IMR-90 (cell line): ENCODE measurements at regions not wholly inside any gene's neighbourhood (a gene's known extent, or its start where the extent isn't known, plus 50 kb on each side); places are given as distances from the start of the nearest gene placed in this dataset.

ENCODE experiments used
- ATAC-seq: fragments of 200-7000 bp; cut with Tn5 transposase; 2 replicates; pipeline ENCODE4 v1.9.1; 2020; ENCODE audit warnings: low read depth, mild to moderate bottlenecking, moderate library complexity
- BruUV-seq: library from RNA; stranded (reverse); fragments of 400-500 nt; replicated peaks from 2 replicates; lab custom pipeline; 2021; lab: Mats Ljungman, UMichigan
- CTCF ChIA-PET: fragments of 300-600 bp; formaldehyde crosslinking; extraction: SDS; loops from one replicate; lab custom pipeline; 2021; ENCODE audit warnings: antibody characterized with exemption; lab: Yijun Ruan, JAX
- POLR2A ChIA-PET: fragments of 300-600 bp; sonication (Branson Sonifier 250); formaldehyde crosslinking; loops from one replicate; lab custom pipeline; 2022; ENCODE audit warnings: antibody characterized with exemption; ENCODE audit not compliant: unreplicated experiment; lab: Charles Lee
- DNase-seq: peaks from one replicate; pipeline ENCODE4 v3.0.0; 2013
- H2AFZ ChIP-seq: replicated peaks from 2 replicates; pipeline ENCODE3; 2013; ENCODE audit warnings: low read length, mild to moderate bottlenecking; ENCODE audit not compliant: poor library complexity
- H2AK5ac ChIP-seq: 2 replicates; pipeline ENCODE4 v1.6.1; 2013; ENCODE audit warnings: low read depth, low read length, inconsistent platforms
- H2AK9ac ChIP-seq: replicated peaks from 2 replicates; pipeline ENCODE3; 2013; ENCODE audit warnings: mild to moderate bottlenecking, low read depth, low read length, moderate library complexity; ENCODE audit not compliant: poor library complexity
- H2BK120ac ChIP-seq: 2 replicates; pipeline ENCODE4 v1.6.1; 2013; ENCODE audit warnings: low read depth, low read length, inconsistent platforms
- H2BK15ac ChIP-seq: 3 replicates; pipeline ENCODE4 v1.6.1; 2013; ENCODE audit warnings: low read depth, low read length, inconsistent platforms
- H2BK20ac ChIP-seq: 2 replicates; pipeline ENCODE4 v1.6.1; 2013; ENCODE audit warnings: low read depth, mild to moderate bottlenecking, inconsistent platforms, low read length, moderate library complexity
- H2BK5ac ChIP-seq: 2 replicates; pipeline ENCODE4 v1.6.1; 2013; ENCODE audit warnings: mild to moderate bottlenecking, low read depth, low read length, inconsistent platforms; ENCODE audit not compliant: poor library complexity, severe bottlenecking
- H3K14ac ChIP-seq: replicated peaks from 2 replicates; pipeline ENCODE4 v1.6.1; 2013; ENCODE audit warnings: low read depth, low read length, inconsistent platforms
- H3K18ac ChIP-seq: 2 replicates; pipeline ENCODE4 v1.6.1; 2013; ENCODE audit warnings: low read depth, low read length, control low read depth
- H3K23ac ChIP-seq: 2 replicates; pipeline ENCODE4 v1.6.1; 2013; ENCODE audit warnings: low read depth, low read length, inconsistent platforms
- H3K27ac ChIP-seq: 2 replicates; pipeline ENCODE4 v1.5.1; 2013; ENCODE audit warnings: mild to moderate bottlenecking, control low read depth, low read length; ENCODE audit not compliant: insufficient read depth
- H3K27me3 ChIP-seq: 2 replicates; pipeline ENCODE4 v1.6.1; 2013; ENCODE audit warnings: low read length; ENCODE audit not compliant: control insufficient read depth, insufficient read depth
- H3K36me3 ChIP-seq: 2 replicates; pipeline ENCODE4 v1.6.1; 2013; ENCODE audit warnings: low read length, mixed read lengths; ENCODE audit not compliant: control insufficient read depth, insufficient read depth
- H3K4ac ChIP-seq: 2 replicates; pipeline ENCODE4 v1.6.1; 2013; ENCODE audit warnings: low read depth, low read length, inconsistent platforms
- H3K4me1 ChIP-seq: 2 replicates; pipeline ENCODE4 v1.6.1; 2013; ENCODE audit warnings: low read length, mixed read lengths; ENCODE audit not compliant: control insufficient read depth, insufficient read depth
- H3K4me2 ChIP-seq: 2 replicates; pipeline ENCODE4 v1.6.1; 2013; ENCODE audit warnings: low read depth, mild to moderate bottlenecking, control low read depth, low read length, moderate library complexity
- H3K4me3 ChIP-seq: 2 replicates; pipeline ENCODE4 v1.5.1; 2013; ENCODE audit warnings: low read depth, mild to moderate bottlenecking, control low read depth, low read length, moderate library complexity; ENCODE audit not compliant: insufficient read depth
- H3K56ac ChIP-seq: 2 replicates; pipeline ENCODE4 v1.6.1; 2013; ENCODE audit warnings: low read length, inconsistent platforms; ENCODE audit not compliant: insufficient read depth; ENCODE audit errors: extremely low read depth
- H3K79me1 ChIP-seq, 2 experiments: 2 replicates each; pipeline ENCODE4 v1.6.1; 2013; ENCODE audit warnings: low read length in 2 of 2, inconsistent platforms in 1 of 2, low read depth in 1 of 2
- H3K9ac ChIP-seq: 2 replicates; pipeline ENCODE4 v1.6.1; 2013; ENCODE audit warnings: low read depth, low read length, control low read depth
- H3K9me1 ChIP-seq: 2 replicates; pipeline ENCODE4 v1.6.1; 2013; ENCODE audit warnings: low read length, inconsistent platforms; ENCODE audit not compliant: insufficient read depth
- H3K9me3 ChIP-seq: 2 replicates; pipeline ENCODE4 v1.6.1; 2013; ENCODE audit warnings: low read length; ENCODE audit not compliant: control insufficient read depth, insufficient read depth
- H4K20me1 ChIP-seq: 2 replicates; pipeline ENCODE4 v1.6.1; 2013; ENCODE audit warnings: low read length, inconsistent platforms; ENCODE audit not compliant: insufficient read depth
- H4K5ac ChIP-seq: 2 replicates; pipeline ENCODE4 v1.6.1; 2013; ENCODE audit warnings: mild to moderate bottlenecking, low read depth, low read length, control low read depth
- H4K8ac ChIP-seq, 2 experiments: 2 replicates each; pipeline ENCODE4 v1.6.1; 2013; ENCODE audit warnings: low read depth in 2 of 2, low read length in 2 of 2, control low read depth in 1 of 2, inconsistent platforms in 1 of 2
- H4K91ac ChIP-seq: 2 replicates; pipeline ENCODE4 v1.6.1; 2013; ENCODE audit warnings: low read depth, low read length, inconsistent platforms; ENCODE audit not compliant: insufficient read depth
- BHLHE40 ChIP-seq: fragments of 150-350 bp; IDR thresholded peaks from 2 replicates; pipeline ENCODE4 v1.6.1; 2016; ENCODE audit warnings: mild to moderate bottlenecking, low read depth, low read length
- CEBPB ChIP-seq: IDR thresholded peaks from 2 replicates; pipeline ENCODE4 v1.6.1; 2012; ENCODE audit warnings: low read depth, low read length, improper control_type of control experiment
- FOS ChIP-seq: fragments of 150-350 bp; IDR thresholded peaks from 2 replicates; pipeline ENCODE4 v1.6.1; 2016; ENCODE audit warnings: low read depth, low read length
- MAFK ChIP-seq: IDR thresholded peaks from 2 replicates; pipeline ENCODE4 v1.6.1; 2012; ENCODE audit warnings: low read depth, low read length, improper control_type of control experiment
- MXI1 ChIP-seq: IDR thresholded peaks from 2 replicates; pipeline ENCODE4 v1.6.1; 2012; ENCODE audit warnings: low read depth, mild to moderate bottlenecking, low read length, moderate library complexity, borderline replicate concordance
- NFE2L2 ChIP-seq: fragments of 150-350 bp; IDR thresholded peaks from 2 replicates; pipeline ENCODE4 v1.6.1; 2016; ENCODE audit warnings: low read depth, mild to moderate bottlenecking, low read length
- POLR2A ChIP-seq: IDR thresholded peaks from 2 replicates; pipeline ENCODE4 v1.6.1; 2012; ENCODE audit warnings: mild to moderate bottlenecking, low read depth, low read length
- RCOR1 ChIP-seq: IDR thresholded peaks from 2 replicates; pipeline ENCODE4 v1.6.1; 2012; ENCODE audit warnings: mild to moderate bottlenecking, low read length, improper control_type of control experiment; ENCODE audit not compliant: insufficient replicate concordance
- RFX5 ChIP-seq: IDR thresholded peaks from 2 replicates; pipeline ENCODE4 v1.8.0; 2012; ENCODE audit warnings: low read depth, mild to moderate bottlenecking, low read length, moderate library complexity
- WGBS, 2 experiments: methylation state at CpG; one replicate each; pipeline versions ENCODE4 v1.1.5 to v1.1.7; 2013; ENCODE audit warnings: missing lambda C conversion rate in 2 of 2; ENCODE audit not compliant: insufficient read length in 1 of 2; ENCODE audit errors: extremely low coverage in 2 of 2; 5-methylcytosine and 5-hydroxymethylcytosine counted together
- dilution Hi-C: fragments of 300-500 bp; cut with HindIII; formaldehyde crosslinking; loops from one replicate; pipeline ENCODE4 v1.14.3; 2018; ENCODE audit warnings: low sequenced_read_pairs; ENCODE audit not compliant: unreplicated experiment
- in situ Hi-C: fragments of 300-500 bp; cut with MboI; formaldehyde crosslinking; loops from 3 replicates; pipeline ENCODE4 v1.14.3; 2019; ENCODE audit warnings: low sequenced_read_pairs, inconsistent platforms, mixed read lengths
- intact Hi-C: fragments of 100-400 bp; cut with micrococcal nuclease; formaldehyde crosslinking; loops from 2 replicates; pipeline ENCODE4 v1.10.0; 2022
- TF ChIP-seq, protein P1 (sequence below): fragments of 150-350 bp; IDR thresholded peaks from 2 replicates; pipeline ENCODE4 v1.6.1; 2017; ENCODE audit warnings: mild to moderate bottlenecking, antibody characterized with exemption, low read length, low read depth
- TF ChIP-seq, protein P2 (sequence below): fragments of 150-350 bp; IDR thresholded peaks from 2 replicates; pipeline ENCODE4 v1.6.1; 2016; ENCODE audit warnings: low read depth, mild to moderate bottlenecking, low read length, moderate library complexity, borderline replicate concordance

DNA sequence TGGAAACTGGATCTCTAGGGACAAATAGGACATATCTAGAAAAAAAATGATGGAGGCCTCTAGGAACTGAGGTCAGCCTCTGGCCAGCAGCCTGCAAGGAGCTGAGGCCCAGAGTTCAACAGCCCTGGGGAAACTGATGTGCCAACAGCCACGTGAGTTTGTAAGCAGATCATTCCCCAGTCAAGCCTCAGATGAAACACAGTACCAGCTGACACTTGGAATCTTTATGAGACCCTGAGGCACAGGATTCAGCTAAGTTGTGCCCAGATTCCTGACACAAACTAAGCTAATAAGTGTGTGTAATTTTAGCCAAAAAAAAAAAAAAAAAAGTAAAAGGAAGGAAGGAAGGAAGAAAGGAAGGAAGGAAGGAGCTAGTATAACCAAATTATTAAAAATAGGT, 1059.8 kb upstream of the MAP3K7 start:
- in situ Hi-C loops (no loop called here), intact Hi-C loops (no loop called here), dilution Hi-C loops (no loop called here)
- H3K9ac ChIP-seq: no peak overlapping the region
- H2BK20ac ChIP-seq: no peak overlapping the region
- no peaks in the 10 kb centered on the region for H4K20me1 ChIP-seq
- no peak for ATAC-seq
- WGBS, 2 experiments: no CpG with 5 or more reads among the region's 1 CpG
- H3K23ac ChIP-seq: no peak overlapping the region
- H3K4me1 ChIP-seq: no peaks in the 10 kb centered on the region
- H3K4me3 ChIP-seq: no peak overlapping the region
- H3K9me1 ChIP-seq: no peaks in the 10 kb centered on the region
- POLR2A ChIA-PET: no interaction called here
- H4K5ac ChIP-seq: no peak overlapping the region
- TF ChIP-seq BHLHE40 (no peak), CEBPB (no peak), POLR2A (no peak), RCOR1 (no peak), MAFK (no peak), FOS (no peak), MXI1 (no peak), NFE2L2 (no peak), RFX5 (no peak)
- TF ChIP-seq, protein P1, sequence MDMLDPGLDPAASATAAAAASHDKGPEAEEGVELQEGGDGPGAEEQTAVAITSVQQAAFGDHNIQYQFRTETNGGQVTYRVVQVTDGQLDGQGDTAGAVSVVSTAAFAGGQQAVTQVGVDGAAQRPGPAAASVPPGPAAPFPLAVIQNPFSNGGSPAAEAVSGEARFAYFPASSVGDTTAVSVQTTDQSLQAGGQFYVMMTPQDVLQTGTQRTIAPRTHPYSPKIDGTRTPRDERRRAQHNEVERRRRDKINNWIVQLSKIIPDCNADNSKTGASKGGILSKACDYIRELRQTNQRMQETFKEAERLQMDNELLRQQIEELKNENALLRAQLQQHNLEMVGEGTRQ: no peak
- TF ChIP-seq, protein P2, sequence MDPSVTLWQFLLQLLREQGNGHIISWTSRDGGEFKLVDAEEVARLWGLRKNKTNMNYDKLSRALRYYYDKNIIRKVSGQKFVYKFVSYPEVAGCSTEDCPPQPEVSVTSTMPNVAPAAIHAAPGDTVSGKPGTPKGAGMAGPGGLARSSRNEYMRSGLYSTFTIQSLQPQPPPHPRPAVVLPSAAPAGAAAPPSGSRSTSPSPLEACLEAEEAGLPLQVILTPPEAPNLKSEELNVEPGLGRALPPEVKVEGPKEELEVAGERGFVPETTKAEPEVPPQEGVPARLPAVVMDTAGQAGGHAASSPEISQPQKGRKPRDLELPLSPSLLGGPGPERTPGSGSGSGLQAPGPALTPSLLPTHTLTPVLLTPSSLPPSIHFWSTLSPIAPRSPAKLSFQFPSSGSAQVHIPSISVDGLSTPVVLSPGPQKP: no peak
- H4K8ac ChIP-seq: no peak overlapping the region
- no TSS peak for BruUV-seq
- no peak overlapping the region for H2BK120ac ChIP-seq
- H4K91ac ChIP-seq: no peak overlapping the region
- no peak overlapping the region for H2AFZ ChIP-seq
- no peak overlapping the region for H3K14ac ChIP-seq
- no peak overlapping the region for H3K27ac ChIP-seq
- no peak overlapping the region for H2BK15ac ChIP-seq
- H2AK9ac ChIP-seq: no peak overlapping the region
- no peak overlapping the region for H2AK5ac ChIP-seq
- no peak for DNase-seq
- CTCF ChIA-PET: interaction anchor here (0.7 to 1.0 kb wide), 3 partner anchors 9 to 79 kb away, joined by 3 to 4 read pairs (median 3); no protein-coding TSS in a partner anchor
- no peaks in the 10 kb centered on the region for H3K79me1 ChIP-seq
- H3K4me2 ChIP-seq: no peak overlapping the region
- H3K36me3 ChIP-seq: no peaks in the 10 kb centered on the region
- no peaks in the 10 kb centered on the region for H3K27me3 ChIP-seq
- H3K4ac ChIP-seq: no peak overlapping the region
- no peak overlapping the region for H3K18ac ChIP-seq
- H2BK5ac ChIP-seq: no peak overlapping the region
- no peaks in the 10 kb centered on the region for H3K9me3 ChIP-seq
- no peak overlapping the region for H3K56ac ChIP-seq
